GM12892 (cell line): ENCODE measurements at regions not wholly inside any gene's neighbourhood (a gene's known extent, or its start where the extent isn't known, plus 50 kb on each side); places are given as distances from the start of the nearest gene placed in this dataset.
"Not testable (repeated sequence)": the region's sequence is repeated elsewhere in the genome, so short reads cannot be mapped to it uniquely, and the experiment has no call there.

ENCODE experiments used
- DNase-seq: peaks from one replicate; pipeline ENCODE4 v3.0.0; 2011; ENCODE audit not compliant: insufficient read length
- FAIRE-seq: peaks from 2 replicates; lab custom pipeline; 2011; peaks lifted over from hg19 to GRCh38; lab: Jason Lieb, UNC
- POLR2A ChIP-seq: IDR thresholded peaks from 2 replicates; pipeline ENCODE4 v1.6.1; 2011; ENCODE audit warnings: low read depth, low read length, control low read depth
- POLR2AphosphoS5 ChIP-seq: IDR thresholded peaks from 2 replicates; pipeline ENCODE4 v1.6.1; 2011; ENCODE audit warnings: low read depth, low read length, control low read depth
- TAF1 ChIP-seq: IDR thresholded peaks from 2 replicates; pipeline ENCODE4 v1.6.1; 2011; ENCODE audit warnings: low read depth, mild to moderate bottlenecking, control low read depth, low read length, borderline replicate concordance

DNA sequence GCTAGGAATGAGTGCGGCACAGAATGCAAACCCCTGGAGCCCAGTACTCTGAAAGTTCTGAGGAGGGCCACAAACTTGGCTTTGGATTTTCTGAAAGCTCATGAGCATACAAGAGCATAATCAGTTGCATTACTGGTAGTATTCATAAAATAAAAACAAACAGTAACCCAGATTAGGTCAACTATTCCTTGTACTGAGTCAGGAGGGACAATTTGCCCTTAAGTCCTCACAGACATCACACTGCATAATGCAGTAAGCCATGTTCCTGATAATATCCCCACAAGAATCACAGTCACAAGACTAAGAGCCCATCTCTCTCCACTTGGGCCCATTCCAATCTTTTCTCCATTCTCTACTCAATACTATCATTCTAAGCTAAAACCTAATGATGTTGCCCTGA is 126.9 kb upstream of the NEIL3 start:
- DNase-seq (no peak), FAIRE-seq (no peak)
- TF ChIP-seq POLR2A (no peak), POLR2AphosphoS5 (no peak), TAF1 (no peak)

- FAIRE-seq, result no peak
- no peak for TF ChIP-seq TAF1
- TF ChIP-seq POLR2A, result no peak
- no peak for TF ChIP-seq POLR2AphosphoS5
- DNase-seq, result no peak
These were observed 124.5 kb upstream of the NEIL3 start for GRCh38 chr4:177185151-177185550.

DNA sequence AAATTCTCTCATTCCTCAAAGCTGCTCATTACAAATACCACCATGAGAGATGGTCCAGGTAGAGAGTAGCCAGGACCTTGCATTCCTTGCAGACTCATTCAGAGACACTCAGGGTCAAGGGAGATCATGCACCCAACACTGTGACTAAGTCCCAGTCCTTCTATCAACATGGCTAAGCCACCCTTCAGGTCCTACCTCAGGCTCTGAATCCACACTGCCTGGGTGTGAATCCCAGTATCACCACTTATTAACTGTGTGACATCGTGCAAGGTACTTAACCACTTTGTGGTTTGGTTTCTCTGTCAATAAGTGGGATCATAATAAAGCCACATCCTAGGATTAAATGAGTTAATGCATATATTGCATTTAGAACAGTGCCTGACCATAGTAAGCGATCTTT is 124.1 kb upstream of the NEIL3 start:
- no peak for FAIRE-seq
- TF ChIP-seq POLR2AphosphoS5 (no peak), POLR2A (no peak), TAF1 (no peak)
- no peak for DNase-seq

GRCh38 chr4:177187371-177187770 is 122.3 kb upstream of the NEIL3 start:
- no peak for DNase-seq
- FAIRE-seq, result no peak
- no peak for TF ChIP-seq POLR2A
- no peak for TF ChIP-seq TAF1
- TF ChIP-seq POLR2AphosphoS5, result no peak

DNA sequence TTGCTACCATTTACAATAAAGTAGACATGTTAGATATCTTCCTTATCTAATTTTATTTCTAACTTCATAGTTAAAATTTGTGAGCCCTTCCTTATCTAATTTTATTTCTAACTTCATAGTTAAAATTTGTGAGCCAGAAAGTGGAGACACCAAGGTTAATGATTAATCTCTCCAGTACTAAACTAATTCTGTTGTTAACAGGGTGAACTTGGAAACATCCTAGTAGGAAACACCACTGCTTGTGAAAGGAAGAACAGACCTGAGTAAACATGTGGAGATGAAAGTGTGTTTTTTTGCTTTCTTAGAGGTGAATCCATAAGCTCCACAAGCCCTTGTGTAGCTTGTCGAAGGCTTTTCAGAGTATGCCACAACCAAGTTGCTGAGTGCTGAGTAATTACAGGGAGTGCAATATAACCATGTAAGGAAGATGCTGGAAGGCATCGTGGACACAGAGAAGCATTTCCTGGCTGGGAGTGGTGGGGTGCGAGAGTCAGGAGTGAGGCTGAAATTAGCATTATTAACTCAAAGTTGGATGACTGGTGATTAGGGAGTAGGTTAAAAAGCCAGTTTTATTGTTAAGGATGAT is 118.6 kb upstream of the NEIL3 start:
- TF ChIP-seq POLR2AphosphoS5 (no peak), TAF1 (no peak), POLR2A (no peak)
- DNase-seq (no peak), FAIRE-seq (no peak)

DNA sequence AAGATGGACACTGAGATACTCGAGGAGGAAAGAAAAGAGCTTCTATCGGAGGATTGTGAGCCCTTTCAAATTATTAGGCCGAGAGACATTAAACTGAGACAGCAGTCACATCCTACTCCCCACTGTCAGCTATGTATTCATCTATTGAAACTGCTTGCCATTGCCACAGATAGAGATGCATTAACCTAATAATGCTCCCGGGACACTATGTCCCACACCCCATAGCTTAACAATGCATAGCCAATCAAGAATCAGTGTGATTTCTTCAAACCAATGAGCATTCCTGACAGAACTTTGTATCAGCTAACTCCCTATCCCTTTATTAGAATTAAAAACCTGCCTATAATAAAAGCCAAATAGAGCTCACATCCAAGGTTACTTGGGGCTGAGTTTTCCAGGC is 118.1 kb upstream of the NEIL3 start:
- no peak for TF ChIP-seq POLR2A
- TF ChIP-seq TAF1, result no peak
- no peak for TF ChIP-seq POLR2AphosphoS5
- no peak for DNase-seq
- FAIRE-seq, result no peak

GRCh38 chr4:177191991-177192390 is 117.7 kb upstream of the NEIL3 start:
- TF ChIP-seq POLR2A (no peak), POLR2AphosphoS5 (no peak), TAF1 (no peak)
- FAIRE-seq (no peak), DNase-seq (no peak)

- FAIRE-seq, DNase-seq: not testable (repeated sequence)
These were observed 116.5 kb upstream of the NEIL3 start for GRCh38 chr4:177193024-177193715.

GRCh38 chr4:177194906-177195305 is 114.8 kb upstream of the NEIL3 start:
- DNase-seq (no peak), FAIRE-seq (no peak)
- TF ChIP-seq TAF1, result no peak
- TF ChIP-seq POLR2AphosphoS5, result no peak
- no peak for TF ChIP-seq POLR2A

- TF ChIP-seq POLR2A (no peak), TAF1 (no peak), POLR2AphosphoS5 (no peak)
- FAIRE-seq, result no peak
These were observed 113.1 kb upstream of the NEIL3 start for GRCh38 chr4:177196615-177197014.

DNA sequence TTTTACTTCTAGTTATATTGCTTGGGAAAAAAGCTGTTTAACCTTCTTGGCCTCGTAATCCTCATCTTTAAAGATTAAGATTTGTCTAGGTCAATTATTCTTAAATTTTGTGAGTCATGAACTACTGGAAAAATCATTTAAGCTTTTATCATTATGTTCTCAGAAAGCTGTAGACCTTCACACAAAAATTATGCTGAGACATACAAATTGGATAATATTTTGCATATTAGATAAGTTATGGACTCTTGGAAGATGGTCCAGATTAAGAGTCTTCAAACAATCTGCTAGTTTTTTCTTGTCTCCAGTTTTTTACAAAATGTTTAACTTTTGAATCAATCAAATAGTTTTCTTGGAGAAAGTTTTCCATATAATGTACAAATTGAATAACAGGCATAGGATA is 108.1 kb upstream of the NEIL3 start:
- no peak for TF ChIP-seq POLR2AphosphoS5
- TF ChIP-seq POLR2A, result no peak
- TF ChIP-seq TAF1, result no peak
- no peak for DNase-seq
- no peak for FAIRE-seq

More at GRCh38 chr4:177196615-177197014, 113.1 kb upstream of the NEIL3 start:
- DNase-seq, result no peak

DNA sequence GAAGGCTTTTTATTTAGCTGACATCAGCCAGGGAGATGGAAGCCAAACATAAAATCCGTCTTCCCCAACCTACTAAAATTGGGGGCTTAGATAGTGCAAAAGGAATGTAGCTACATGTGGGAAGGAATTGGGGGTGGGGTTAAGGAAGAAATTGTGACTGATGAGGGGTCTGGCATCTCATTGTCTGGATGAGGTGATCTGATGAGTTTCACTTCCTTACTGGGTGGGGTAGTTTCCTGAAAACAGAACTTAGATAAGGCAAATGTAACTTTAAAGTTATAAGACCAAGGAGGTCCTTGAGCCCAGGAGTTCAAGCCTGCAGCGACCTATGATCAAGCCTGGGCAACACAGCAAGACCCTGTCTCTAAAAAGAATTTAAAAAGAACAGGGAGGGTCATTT is 105.5 kb upstream of the NEIL3 start:
- TF ChIP-seq POLR2A, result no peak
- FAIRE-seq (no peak), DNase-seq (no peak)

- FAIRE-seq, result no peak
- no peak for DNase-seq
- TF ChIP-seq TAF1 (no peak), POLR2A (no peak), POLR2AphosphoS5 (no peak)
These were observed 94.7 kb upstream of the NEIL3 start for GRCh38 chr4:177214935-177215334.
